ENCODE measurements at regions not wholly inside any gene's neighbourhood (a gene's known extent, or its start where the extent isn't known, plus 50 kb on each side); places are given as distances from the start of the nearest gene placed in this dataset.

GRCh38 chr11:97280347-97280746 lies 890.5 kb downstream of the JRKL start:
- TF ChIP-seq, protein P1, sequence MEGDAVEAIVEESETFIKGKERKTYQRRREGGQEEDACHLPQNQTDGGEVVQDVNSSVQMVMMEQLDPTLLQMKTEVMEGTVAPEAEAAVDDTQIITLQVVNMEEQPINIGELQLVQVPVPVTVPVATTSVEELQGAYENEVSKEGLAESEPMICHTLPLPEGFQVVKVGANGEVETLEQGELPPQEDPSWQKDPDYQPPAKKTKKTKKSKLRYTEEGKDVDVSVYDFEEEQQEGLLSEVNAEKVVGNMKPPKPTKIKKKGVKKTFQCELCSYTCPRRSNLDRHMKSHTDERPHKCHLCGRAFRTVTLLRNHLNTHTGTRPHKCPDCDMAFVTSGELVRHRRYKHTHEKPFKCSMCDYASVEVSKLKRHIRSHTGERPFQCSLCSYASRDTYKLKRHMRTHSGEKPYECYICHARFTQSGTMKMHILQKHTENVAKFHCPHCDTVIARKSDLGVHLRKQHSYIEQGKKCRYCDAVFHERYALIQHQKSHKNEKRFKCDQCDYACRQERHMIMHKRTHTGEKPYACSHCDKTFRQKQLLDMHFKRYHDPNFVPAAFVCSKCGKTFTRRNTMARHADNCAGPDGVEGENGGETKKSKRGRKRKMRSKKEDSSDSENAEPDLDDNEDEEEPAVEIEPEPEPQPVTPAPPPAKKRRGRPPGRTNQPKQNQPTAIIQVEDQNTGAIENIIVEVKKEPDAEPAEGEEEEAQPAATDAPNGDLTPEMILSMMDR (IDR thresholded peaks at IDR 0.05; ENCODE audit: low read depth, low read length, missing input control), result no peak
- no peak for TF ChIP-seq YY1 (IDR thresholded peaks at IDR 0.05)
